Effector memory CD4-positive, alpha-beta T cell (primary cell): ENCODE measurements at regions not wholly inside any gene's neighbourhood (a gene's known extent, or its start where the extent isn't known, plus 50 kb on each side); places are given as distances from the start of the nearest gene placed in this dataset.

ENCODE experiments used
- DNase-seq, 3 donors: peaks; one replicate each; pipeline ENCODE4 v3.0.0-alpha.2; 2020
- H3K27ac ChIP-seq: 2 replicates; pipeline ENCODE4 v1.7.0; 2013; ENCODE audit warnings: mild to moderate bottlenecking, low read length, moderate library complexity; ENCODE audit not compliant: insufficient read depth, poor library complexity, severe bottlenecking
- H3K27me3 ChIP-seq: replicated peaks from 2 replicates; pipeline ENCODE4 v1.7.0; 2013; ENCODE audit warnings: mild to moderate bottlenecking, low read length; ENCODE audit not compliant: insufficient read depth, control insufficient read depth, poor library complexity, severe bottlenecking
- H3K36me3 ChIP-seq: 2 replicates; pipeline ENCODE4 v1.7.0; 2013; ENCODE audit warnings: mild to moderate bottlenecking, low read length, moderate library complexity; ENCODE audit not compliant: control insufficient read depth, insufficient read depth
- H3K4me1 ChIP-seq: 2 replicates; pipeline ENCODE4 v1.7.0; 2013; ENCODE audit warnings: low read length, mild to moderate bottlenecking; ENCODE audit not compliant: control insufficient read depth, insufficient read depth, poor library complexity, severe bottlenecking
- H3K4me3 ChIP-seq: 2 replicates; pipeline ENCODE4 v1.7.0; 2013; ENCODE audit warnings: low read length, low read depth, mild to moderate bottlenecking; ENCODE audit not compliant: insufficient read depth, poor library complexity, severe bottlenecking
- H3K9me3 ChIP-seq: 2 replicates; pipeline ENCODE4 v1.7.0; 2013; ENCODE audit warnings: mild to moderate bottlenecking, low read length, moderate library complexity; ENCODE audit not compliant: control insufficient read depth

DNA sequence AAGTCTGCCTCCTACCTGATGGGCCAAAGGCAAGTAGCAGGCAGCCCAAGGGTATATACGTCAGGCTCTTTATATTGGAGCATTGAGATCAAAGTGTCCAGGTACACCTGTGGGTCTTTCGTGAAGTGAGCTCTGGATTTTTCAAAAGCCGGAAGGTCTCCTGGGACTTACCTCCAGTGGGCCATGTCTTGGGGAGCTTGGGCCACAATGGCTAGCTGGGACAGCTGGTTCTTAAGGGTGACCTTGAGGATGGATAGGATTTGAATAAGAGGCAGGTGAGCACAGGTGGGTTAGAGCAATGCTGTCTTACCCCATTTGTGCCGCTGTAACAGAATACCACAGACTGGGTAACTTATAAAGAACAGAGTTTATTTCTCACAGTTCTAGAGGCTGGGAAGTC lies 153.4 kb downstream of the CDC5L start:
- Histone ChIP-seq H3K9me3 (no peaks in the 10 kb centered on the region), H3K36me3 (no peaks in the 10 kb centered on the region), H3K4me1 (no peaks in the 10 kb centered on the region), H3K4me3 (no peak overlapping the region), H3K27me3 (no peaks in the 10 kb centered on the region), H3K27ac (no peak overlapping the region)
- DNase-seq: no peak

DNA sequence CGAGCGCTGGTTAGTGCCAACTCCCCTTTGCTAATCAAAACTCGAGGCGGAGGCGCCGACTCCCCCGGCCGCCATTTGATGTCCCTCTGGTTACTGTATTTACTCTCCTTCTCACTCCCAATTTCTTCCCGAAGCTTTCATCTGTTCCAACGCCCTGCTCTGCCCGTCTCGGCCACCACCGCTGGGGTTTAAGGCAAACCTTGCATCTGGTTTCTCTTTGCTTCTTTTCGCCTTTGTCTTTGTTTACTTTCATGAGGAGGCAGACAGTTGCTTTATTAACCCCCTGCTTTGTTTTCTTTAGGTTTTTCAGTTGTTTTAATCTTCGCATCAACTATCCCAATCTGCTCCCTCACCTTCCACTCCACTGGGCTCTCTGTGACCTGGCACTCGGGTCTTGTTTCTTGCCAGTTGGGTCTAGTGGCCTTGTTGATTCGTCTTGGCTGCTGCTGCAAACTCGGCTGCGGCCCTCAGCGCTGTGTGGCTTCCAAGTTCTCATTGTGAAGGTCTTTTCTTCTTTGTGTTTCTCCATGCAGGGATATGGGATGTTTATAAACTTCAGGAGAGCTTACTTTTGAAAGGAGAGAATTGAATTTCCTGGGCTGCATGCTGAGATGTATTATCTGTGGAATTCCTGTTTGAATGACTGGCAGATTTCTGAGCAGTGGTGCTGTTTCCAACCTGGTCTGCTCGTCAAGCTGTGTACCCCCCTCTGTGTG lies 155.1 kb downstream of the CDC5L start:
- DNase-seq: no peak
- H3K27me3 ChIP-seq: no peaks in the 10 kb centered on the region
- no peaks in the 10 kb centered on the region for H3K36me3 ChIP-seq
- no peaks in the 10 kb centered on the region for H3K4me1 ChIP-seq
- no peak overlapping the region for H3K27ac ChIP-seq
- H3K4me3 ChIP-seq: no peak overlapping the region
- H3K9me3 ChIP-seq: no peaks in the 10 kb centered on the region

- Histone ChIP-seq H3K27ac (no peak overlapping the region), H3K27me3 (no peaks in the 10 kb centered on the region), H3K4me1 (no peaks in the 10 kb centered on the region), H3K4me3 (no peak overlapping the region), H3K9me3 (no peaks in the 10 kb centered on the region), H3K36me3 (no peaks in the 10 kb centered on the region)
- DNase-seq: no peak
These were observed 156.2 kb downstream of the CDC5L start for GRCh38 chr6:44543664-44544063.

- Histone ChIP-seq H3K9me3 (no peaks in the 10 kb centered on the region), H3K27ac (no peak overlapping the region), H3K27me3 (no peaks in the 10 kb centered on the region), H3K4me3 (no peak overlapping the region), H3K4me1 (no peaks in the 10 kb centered on the region), H3K36me3 (no peaks in the 10 kb centered on the region)
- no peak for DNase-seq
These were observed 157.7 kb downstream of the CDC5L start for GRCh38 chr6:44545224-44545623.

DNA sequence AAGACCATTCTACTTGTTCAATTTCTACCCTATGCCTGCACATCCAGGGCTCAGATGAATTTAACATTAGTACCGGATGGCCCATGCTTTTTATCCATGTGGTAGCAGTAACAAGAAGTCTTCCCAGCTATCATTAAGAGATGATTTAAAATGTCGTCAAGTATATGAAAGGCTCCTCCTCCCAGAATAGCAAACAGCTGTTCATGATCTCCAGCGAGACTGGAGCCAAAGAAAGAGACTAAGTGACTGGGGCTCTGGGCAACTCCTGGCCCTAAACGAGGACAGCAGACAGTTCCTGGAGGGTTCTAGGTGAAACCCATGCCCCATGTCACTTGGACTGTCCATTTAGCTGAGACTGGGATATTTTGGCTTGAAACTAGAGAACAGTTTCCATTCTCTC lies 160.8 kb downstream of the CDC5L start:
- DNase-seq: no peak
- no peaks in the 10 kb centered on the region for H3K27me3 ChIP-seq
- no peaks in the 10 kb centered on the region for H3K4me1 ChIP-seq
- no peak overlapping the region for H3K4me3 ChIP-seq
- no peak overlapping the region for H3K27ac ChIP-seq
- no peaks in the 10 kb centered on the region for H3K36me3 ChIP-seq
- H3K9me3 ChIP-seq: no peaks in the 10 kb centered on the region

DNA sequence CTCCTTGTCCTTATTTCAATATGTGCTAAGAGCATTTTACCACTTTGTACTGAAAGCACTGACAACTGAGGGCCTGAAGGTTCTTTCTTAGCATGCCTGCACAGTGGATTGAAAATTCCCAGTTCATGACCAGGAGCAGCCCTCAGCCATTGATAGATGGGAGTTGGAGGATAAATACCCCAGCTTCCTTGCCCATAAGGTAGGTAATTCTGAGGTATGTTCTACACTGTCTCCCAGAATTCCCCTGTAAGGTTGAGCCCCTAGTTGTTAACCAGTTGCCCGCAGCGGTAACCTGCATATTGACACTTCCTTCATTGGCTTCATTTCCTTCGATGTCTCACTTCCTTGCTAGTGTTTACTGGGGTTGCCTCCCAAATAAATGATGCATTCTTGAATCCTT lies 162.0 kb downstream of the CDC5L start:
- no peak for DNase-seq
- Histone ChIP-seq H3K4me1 (no peaks in the 10 kb centered on the region), H3K36me3 (no peaks in the 10 kb centered on the region)

GRCh38 chr6:44554194-44554593 lies 166.7 kb downstream of the CDC5L start:
- DNase-seq: no peak
- no peak overlapping the region for H3K4me3 ChIP-seq
- no peaks in the 10 kb centered on the region for H3K9me3 ChIP-seq
- H3K36me3 ChIP-seq: no peaks in the 10 kb centered on the region
- no peaks in the 10 kb centered on the region for H3K4me1 ChIP-seq
- H3K27me3 ChIP-seq: no peaks in the 10 kb centered on the region
- H3K27ac ChIP-seq: no peak overlapping the region

More for the DNA sequence above, 162.0 kb downstream of the CDC5L start:
- Histone ChIP-seq H3K27me3 (no peaks in the 10 kb centered on the region), H3K4me3 (no peak overlapping the region), H3K9me3 (no peaks in the 10 kb centered on the region), H3K27ac (no peak overlapping the region)

DNA sequence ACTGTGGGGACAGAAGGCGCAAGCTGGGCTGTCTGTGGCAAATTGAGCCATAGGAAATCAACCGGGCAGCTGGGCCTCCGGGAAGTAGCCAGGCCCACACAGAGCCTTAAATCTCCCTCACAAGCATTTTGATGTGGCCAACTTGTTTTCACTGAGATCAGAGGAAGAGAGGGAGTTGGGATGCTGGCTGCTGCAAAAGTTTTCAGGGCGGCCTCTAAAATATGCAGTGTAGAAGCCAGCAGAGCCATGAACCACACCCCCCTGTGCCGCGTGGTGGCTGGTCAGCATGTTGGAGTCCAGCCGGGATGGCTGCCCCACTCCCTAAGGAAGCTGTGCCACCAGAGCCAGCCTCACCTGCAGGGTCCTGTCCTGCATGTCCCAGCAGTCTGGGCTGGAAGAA lies 167.4 kb downstream of the CDC5L start:
- H3K27me3 ChIP-seq: no peaks in the 10 kb centered on the region
- no peak for DNase-seq

DNA sequence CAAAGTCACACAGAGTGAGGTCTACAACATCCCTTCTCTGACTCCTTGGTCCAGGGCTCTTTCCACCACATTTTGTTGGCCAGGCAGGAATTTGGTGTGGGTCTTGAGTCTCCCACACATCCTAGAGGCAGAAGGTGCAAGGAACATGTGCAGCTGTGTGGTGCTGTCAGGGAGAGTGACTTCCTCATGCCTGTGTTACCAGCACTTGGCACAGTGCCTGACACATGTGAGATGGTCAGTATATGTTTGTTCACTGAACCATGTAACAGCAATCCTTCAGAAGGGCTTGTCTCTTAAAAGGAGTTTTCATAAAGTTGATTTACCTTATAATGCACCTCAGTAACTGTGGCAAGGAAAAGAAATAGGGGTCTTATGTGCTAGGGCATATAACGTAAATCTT lies 168.5 kb downstream of the CDC5L start:
- peaks cover 4% of the 10 kb centered on the region for H3K27me3 ChIP-seq
- no peak for DNase-seq
- H3K4me3 ChIP-seq: no peak overlapping the region
- no peak overlapping the region for H3K27ac ChIP-seq
- H3K9me3 ChIP-seq: no peaks in the 10 kb centered on the region
- H3K36me3 ChIP-seq: no peaks in the 10 kb centered on the region
- H3K4me1 ChIP-seq: no peaks in the 10 kb centered on the region

More for the DNA sequence above, 167.4 kb downstream of the CDC5L start:
- H3K4me1 ChIP-seq: no peaks in the 10 kb centered on the region
- no peaks in the 10 kb centered on the region for H3K9me3 ChIP-seq
- no peaks in the 10 kb centered on the region for H3K36me3 ChIP-seq
- H3K27ac ChIP-seq: no peak overlapping the region
- H3K4me3 ChIP-seq: no peak overlapping the region

DNA sequence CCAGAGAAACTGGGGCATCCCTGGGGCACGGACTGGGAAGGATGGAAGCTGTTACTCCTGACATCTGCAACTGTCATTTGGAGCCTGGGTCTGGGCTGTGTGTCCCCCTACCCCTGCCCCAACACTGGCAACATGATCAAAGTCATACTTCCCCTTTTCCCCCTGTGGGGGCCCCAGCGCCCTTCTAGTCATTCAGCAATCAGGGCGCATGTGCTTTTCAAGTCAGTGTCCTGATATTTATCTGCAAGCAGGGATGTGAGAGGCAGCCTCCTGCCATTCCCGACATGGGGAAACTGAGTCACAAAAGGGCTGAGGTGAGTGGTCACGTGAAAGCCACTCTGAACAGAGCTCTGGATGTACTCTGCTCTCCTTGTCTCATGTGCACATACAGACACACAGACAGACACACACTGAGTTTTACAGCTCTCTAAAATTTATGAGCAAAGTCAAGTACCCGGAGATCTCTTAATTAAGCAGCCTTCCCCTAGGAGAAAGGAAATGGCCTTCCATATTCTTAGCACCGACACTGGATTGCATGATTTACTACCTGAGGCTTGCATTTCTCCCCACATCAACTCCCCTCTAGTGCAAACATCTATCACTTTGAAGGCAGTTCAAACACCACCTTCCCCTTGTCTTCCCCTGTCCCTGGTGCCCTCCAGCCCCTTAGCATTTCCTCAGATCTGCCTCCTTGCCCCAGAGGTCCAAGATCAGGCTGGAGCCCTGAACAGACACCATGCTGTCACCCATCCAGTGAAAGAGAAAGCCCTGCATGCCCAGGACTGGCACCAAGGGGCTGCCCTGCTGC lies 170.7 kb downstream of the CDC5L start:
- Histone ChIP-seq H3K36me3 (no peaks in the 10 kb centered on the region), H3K27me3 (peaks cover 14% of the 10 kb centered on the region), H3K27ac (no peak overlapping the region), H3K9me3 (no peaks in the 10 kb centered on the region), H3K4me3 (no peak overlapping the region), H3K4me1 (no peaks in the 10 kb centered on the region)
- no peak for DNase-seq
